ENCODE measurements at regions not wholly inside any gene's neighbourhood (a gene's known extent, or its start where the extent isn't known, plus 50 kb on each side); places are given as distances from the start of the nearest gene placed in this dataset.
"Not testable (repeated sequence)": the region's sequence is repeated elsewhere in the genome, so short reads cannot be mapped to it uniquely, and the experiment has no call there.

- ATAC-seq = no peak
Measured at GRCh38 chr3:153442799-153443487, 280.9 kb downstream of the RAP2B start.

- ATAC-seq = no peak
Measured at GRCh38 chr3:153443961-153444360, 281.9 kb downstream of the RAP2B start.

- ATAC-seq = no peak
Measured at GRCh38 chr3:153445817-153446216, 283.8 kb downstream of the RAP2B start.

DNA sequence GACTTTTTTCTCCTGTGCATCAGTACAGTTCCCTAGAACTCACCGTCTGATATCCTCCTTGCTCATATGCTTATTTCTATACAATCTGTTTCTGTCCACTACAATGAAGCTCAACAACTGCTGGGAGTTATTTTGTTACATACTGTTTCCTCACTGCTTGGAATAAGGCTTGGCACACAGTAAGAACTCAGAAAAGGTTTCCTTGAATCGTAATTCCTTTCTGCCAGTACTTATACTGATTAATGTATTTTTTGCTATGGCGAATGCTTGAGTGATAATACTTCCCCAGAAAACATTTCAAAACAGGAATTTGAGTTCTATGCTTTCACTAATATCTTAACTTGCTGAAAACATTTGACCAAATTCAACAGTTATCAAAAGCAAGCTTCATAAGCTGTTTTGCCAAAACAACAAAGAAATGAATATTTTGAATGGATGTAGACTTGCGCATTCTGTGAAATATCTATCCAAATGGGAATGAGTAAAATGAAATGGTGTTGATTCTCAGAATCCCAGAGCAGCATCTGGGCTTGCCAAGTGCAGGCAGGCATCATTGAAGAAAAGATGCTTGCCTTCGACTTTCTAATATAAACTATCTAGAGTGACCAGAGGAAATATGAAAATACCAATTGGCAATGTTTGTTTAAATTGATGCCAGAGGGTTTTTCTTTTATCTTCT lies 286.3 kb downstream of the RAP2B start:
- ATAC-seq = no peak

GRCh38 chr3:153456833-153457545 lies 295.0 kb downstream of the RAP2B start:
- ATAC-seq = no peak

DNA sequence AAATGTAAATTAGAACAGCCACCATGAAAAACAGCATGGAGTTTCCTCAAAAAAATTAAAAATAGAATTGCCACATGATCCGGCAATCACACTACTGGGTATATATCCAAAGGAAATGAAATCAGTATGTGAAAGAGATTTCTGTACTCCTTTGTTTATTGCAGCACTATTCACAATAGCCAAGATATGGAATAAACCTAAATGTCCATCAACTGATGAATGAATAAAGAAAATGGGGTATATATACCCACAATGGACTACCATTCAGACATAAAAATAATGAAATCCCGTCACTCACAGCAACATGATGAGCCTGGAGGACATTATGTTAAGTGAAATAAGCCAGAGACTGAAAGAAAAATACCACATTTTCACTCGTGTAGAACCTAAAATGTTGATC lies 296.9 kb downstream of the RAP2B start:
- ATAC-seq = no peak

DNA sequence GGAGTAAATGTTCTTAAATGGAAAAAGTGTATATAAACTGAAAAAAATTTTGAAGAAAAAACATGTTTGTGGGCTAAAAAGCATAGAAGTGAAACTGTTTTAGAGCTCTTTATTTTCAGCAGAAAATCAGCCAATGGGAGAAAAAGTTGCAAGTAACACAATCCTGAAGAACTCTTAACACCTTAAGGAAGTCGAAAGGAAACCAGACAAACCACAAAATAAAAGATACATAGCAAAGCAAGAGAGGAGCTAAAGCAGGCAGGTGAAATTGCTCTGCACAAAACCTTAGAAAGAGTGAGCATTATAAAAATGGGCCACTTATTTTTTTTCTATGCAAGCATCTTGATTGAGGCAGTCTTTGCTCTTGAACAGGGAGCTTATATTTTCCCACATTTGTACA lies 300.5 kb downstream of the RAP2B start:
- ATAC-seq = no peak

GRCh38 chr3:153463895-153464294 lies 301.9 kb downstream of the RAP2B start:
- no peak for ATAC-seq

- ATAC-seq = no peak
Measured at GRCh38 chr3:153469162-153469561, 307.1 kb downstream of the RAP2B start.

GRCh38 chr3:153484842-153485241 lies 322.8 kb downstream of the RAP2B start:
- ATAC-seq = no peak

- no peak for ATAC-seq
Measured at GRCh38 chr3:153495422-153495821, 333.4 kb downstream of the RAP2B start.

DNA sequence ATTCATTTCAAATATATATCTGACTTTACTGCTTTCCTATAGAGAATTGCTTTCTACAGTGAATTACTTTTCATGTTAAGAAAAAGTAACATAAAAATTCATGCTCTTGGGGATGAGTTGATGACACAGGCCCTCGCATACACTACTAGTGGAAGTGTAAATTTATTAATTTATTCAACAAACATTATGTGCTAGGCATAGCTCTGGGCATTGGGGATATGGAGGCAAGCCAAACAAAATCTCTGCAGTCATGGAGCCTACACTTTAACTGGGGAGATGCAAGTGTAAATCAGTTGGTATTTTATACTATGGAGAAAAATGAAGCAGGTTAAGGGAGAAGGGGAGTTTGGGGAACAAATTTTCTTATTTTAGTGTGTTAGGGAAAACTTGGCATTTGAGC lies 340.7 kb downstream of the RAP2B start:
- ATAC-seq = no peak

GRCh38 chr3:153503873-153504272 lies 341.8 kb downstream of the RAP2B start:
- no peak for ATAC-seq

DNA sequence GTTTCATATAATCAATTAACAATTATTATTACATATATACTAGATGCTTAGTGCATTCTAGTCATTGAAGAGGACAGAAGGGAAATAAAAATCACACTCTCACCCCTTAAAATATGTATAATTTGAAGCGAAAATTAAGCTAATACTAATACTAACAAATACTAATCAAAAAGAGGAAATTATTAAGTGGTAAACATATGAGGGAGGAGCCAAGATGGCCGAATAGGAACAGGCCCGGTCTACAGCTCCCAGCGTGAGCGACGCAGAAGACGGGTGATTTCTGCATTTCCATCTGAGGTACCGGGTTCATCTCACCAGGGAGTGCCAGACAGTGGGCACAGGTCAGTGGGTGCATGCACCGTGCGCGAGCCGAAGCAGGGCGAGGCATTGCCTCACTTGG lies 344.2 kb downstream of the RAP2B start:
- ATAC-seq = not testable (repeated sequence)

- ATAC-seq = not testable (repeated sequence)
Measured at GRCh38 chr3:153506686-153507085, 344.7 kb downstream of the RAP2B start.

DNA sequence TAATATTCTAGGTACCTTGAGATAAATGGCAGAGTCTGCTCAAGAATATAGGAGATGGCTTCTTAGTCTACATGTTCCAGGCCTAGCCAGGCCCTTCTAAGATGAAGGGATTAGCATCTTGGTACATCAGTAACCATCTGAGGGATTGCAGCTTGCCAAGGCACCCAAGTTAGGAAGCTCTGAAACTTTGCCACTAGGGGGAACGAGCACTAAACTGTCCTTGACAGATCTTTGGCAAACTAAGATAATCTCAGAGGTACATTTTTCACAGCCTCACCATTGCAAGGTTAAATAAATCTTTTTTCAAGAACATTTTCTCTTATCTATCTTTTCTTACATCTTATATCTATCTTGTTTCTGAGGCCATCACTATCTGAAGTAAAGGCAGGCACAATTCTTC lies 351.2 kb downstream of the RAP2B start:
- no peak for ATAC-seq

DNA sequence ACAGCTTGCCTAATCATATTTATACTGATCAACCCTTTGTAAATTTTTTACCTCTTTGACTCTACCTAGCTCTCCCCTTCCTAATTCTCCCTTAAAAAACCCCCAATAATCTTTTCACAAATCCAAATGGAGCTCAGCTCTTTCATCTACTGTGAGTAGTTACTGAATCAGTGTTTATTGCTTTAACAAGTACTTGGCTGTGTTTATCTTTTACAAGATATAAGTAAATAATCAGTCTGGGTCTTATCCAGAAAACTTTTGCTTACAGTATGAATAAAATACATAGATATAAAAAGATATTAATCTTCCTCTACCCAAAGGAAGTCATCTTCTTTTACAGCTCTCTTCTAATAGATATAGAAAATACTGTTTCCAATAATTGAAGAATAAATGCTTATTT lies 366.4 kb downstream of the RAP2B start:
- no peak for ATAC-seq

DNA sequence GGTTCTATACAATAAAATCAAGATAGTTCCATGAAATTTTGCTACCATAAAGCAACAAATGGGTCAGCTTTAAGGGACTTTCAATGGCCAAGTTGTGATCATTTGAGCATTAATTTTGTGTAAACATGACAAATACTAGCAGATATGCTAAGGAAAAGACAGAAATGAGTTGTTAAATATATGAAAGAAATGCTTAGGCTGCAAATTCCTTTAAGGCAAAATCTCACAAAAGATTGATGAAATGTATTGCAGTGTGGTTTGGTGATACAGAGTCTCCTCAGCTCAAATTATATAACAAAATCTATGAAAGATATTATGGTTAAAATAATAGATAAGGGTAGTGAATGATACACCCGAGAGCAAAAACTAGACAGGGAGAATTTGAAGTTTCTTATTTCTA lies 377.2 kb downstream of the RAP2B start:
- ATAC-seq = no peak

DNA sequence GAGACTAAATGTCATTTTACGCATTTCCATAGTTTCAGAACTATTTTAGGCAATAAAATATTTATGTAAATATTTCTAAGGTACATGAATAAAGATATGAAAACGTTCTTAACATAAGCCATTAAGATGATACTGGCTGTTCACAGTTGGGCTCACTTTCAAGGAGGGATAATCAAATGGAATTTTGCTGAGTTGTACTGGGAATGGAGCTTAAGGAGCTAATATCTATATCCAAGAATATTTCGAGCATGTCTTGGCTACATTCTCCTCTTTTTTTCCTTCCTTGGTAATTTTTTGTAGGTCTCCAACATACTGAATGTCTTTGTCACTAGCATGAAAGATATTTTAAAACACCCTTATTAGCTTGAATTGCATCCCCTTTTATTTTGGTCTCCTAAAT lies 383.4 kb downstream of the RAP2B start:
- ATAC-seq = no peak

GRCh38 chr3:153547970-153548369 lies 385.9 kb downstream of the RAP2B start:
- ATAC-seq = no peak

- not testable (repeated sequence) for ATAC-seq
Measured at GRCh38 chr3:153549686-153550085, 387.7 kb downstream of the RAP2B start.

GRCh38 chr3:153551536-153552285 lies 389.7 kb downstream of the RAP2B start:
- no peak for ATAC-seq

DNA sequence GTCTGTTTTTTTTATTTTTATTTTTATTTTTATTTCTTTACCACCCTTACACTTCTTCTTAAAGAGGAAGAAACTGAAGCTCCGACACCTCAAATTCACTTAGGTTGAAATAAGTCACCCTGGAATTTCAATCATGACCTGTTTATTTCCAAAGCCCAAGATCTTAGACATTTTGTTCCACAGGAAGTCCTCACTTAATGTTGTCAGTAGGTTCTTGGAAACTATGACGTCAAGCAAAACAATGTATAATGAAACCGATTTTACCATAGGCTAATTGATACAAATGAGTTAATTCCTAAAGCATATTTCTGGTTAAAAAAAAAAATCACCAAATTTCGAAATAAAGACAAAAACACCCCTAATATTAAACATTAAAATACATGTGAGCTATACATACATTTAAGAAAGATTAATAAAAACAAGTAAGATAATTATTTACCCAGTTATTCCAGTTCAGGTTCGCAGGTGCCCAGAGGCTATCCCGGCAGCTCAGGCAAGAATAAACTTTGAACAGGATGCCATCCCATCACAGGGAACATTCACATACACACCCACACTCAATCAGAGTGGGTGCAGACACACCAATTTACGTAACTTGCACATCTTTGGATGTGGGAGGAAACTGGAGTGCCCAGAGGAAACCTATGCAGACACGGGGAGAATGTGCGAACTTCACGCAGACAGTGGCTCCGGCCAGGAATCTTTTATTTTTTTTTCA lies 391.0 kb downstream of the RAP2B start:
- ATAC-seq = no peak

Data from activated CD4-positive, CD25-positive, alpha-beta regulatory T cell treated with anti-CD3 and anti-CD28 coated beads, Interleukin-2, amount 50 U/mL, for 24 hours (primary cell).